Stomach (tissue), 8 donors: ENCODE measurements at regions not wholly inside any gene's neighbourhood (a gene's known extent, or its start where the extent isn't known, plus 50 kb on each side); places are given as distances from the start of the nearest gene placed in this dataset.

Experiments
- DNase-seq, 2 donors: peaks; one replicate each; pipeline versions ENCODE4 v3.0.0 to v3.0.0-alpha.2; 2013 to 2019
- H3K27ac ChIP-seq, 5 donors: fragments of 200-600 bp in 4 of 5; sonication (generic) in 4 of 5; one replicate each; pipeline ENCODE4 v1.5.1; 2013 to 2019; ENCODE audit warnings: mild to moderate bottlenecking in 1 of 5, moderate library complexity in 1 of 5
- H3K27me3 ChIP-seq, 3 donors: fragments of 200-600 bp; sonication (generic); one replicate each; pipeline ENCODE4 v1.5.1; 2017 to 2019; ENCODE audit warnings: mixed run types in 1 of 3
- H3K36me3 ChIP-seq, 4 donors: fragments of 200-600 bp; sonication (generic); 1 replicate in 3 of 4; 2 replicates in 1 of 4; pipeline ENCODE4 v1.5.1; 2016 to 2019
- H3K4me1 ChIP-seq, 4 donors: fragments of 200-600 bp; sonication (generic); one replicate each; pipeline ENCODE4 v1.5.1; 2016 to 2019
- H3K4me3 ChIP-seq, 4 donors: fragments of 200-600 bp; sonication (generic) in 3 of 4; one replicate each; pipeline ENCODE4 v1.5.1; 2016 to 2019; ENCODE audit warnings: mild to moderate bottlenecking in 1 of 4
- H3K9me3 ChIP-seq, 4 donors: fragments of 200-600 bp; sonication (generic); one replicate each; pipeline ENCODE4 v1.5.1; 2016 to 2019
- EP300 ChIP-seq: sonication (generic); formaldehyde crosslinking; IDR thresholded peaks from one replicate; pipeline ENCODE4 v1.6.1; 2017; ENCODE audit warnings: antibody characterized with exemption
- POLR2A ChIP-seq, 4 donors: fragments of 450-650 bp; IDR thresholded peaks; one replicate each; pipeline ENCODE4 v1.6.1; 2016; ENCODE audit warnings: antibody characterized with exemption in 4 of 4, control low read depth in 2 of 4, mild to moderate bottlenecking in 1 of 4, moderate library complexity in 1 of 4
- POLR2AphosphoS5 ChIP-seq, 3 donors: sonication (generic); formaldehyde crosslinking; IDR thresholded peaks; one replicate each; pipeline ENCODE4 v1.6.1; 2016; ENCODE audit warnings: antibody characterized with exemption in 3 of 3
- WGBS, 5 donors: extraction: QIAGEN DNeasy Blood & Tissue Kit in 3 of 5; methylation state at CpG; one replicate each; pipeline versions ENCODE4 v1.1.5 to v1.1.7; 2013 to 2018; 5-methylcytosine and 5-hydroxymethylcytosine counted together
- intact Hi-C: fragments of 100-400 bp; cut with DNase I; formaldehyde crosslinking; loops from one replicate; pipeline ENCODE4 v1.15.1; 2023; ENCODE audit warnings: low total_unique reads
- TF ChIP-seq, protein P1 (sequence below), 7 experiments: fragments of 450-650 bp in 4 of 7; fragments of 200-600 bp in 3 of 7; sonication (generic) in 3 of 7; IDR thresholded peaks; one replicate each; pipeline ENCODE4 v1.5.1; 2016 to 2019; ENCODE audit warnings: antibody characterized with exemption in 7 of 7, control low read depth in 2 of 7, mild to moderate bottlenecking in 1 of 7
- donor health status: healthy with polysubstance abuse.
- donor health status: Bipolar disorder and iron deficiency.
- donor health status: healthy.

DNA sequence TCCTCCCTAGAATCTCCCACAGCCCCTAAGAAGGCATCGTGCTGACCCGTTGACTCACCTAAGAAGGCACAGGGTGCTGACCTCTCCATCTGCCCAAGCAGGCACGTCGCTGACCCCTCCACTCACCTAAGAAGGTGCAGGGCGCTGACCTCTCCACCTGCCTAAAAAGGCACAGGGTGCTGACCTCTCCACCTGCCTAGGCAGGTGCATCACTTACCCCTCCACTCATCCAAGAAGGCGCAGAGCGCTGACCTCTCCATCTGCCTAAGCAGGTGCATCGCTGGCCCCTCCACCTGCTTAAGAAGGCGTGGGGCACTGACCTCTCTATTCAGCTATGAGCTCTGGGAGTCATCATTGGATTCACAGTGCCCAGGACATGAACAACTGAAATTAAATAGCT lies 54.4 kb upstream of the FCN1 start:
- TF ChIP-seq EP300 (no peak), POLR2AphosphoS5 (IDR thresholded peaks at IDR 0.05) (no peak), POLR2A (IDR thresholded peaks at IDR 0.05) (no peak)
- TF ChIP-seq, protein P1, sequence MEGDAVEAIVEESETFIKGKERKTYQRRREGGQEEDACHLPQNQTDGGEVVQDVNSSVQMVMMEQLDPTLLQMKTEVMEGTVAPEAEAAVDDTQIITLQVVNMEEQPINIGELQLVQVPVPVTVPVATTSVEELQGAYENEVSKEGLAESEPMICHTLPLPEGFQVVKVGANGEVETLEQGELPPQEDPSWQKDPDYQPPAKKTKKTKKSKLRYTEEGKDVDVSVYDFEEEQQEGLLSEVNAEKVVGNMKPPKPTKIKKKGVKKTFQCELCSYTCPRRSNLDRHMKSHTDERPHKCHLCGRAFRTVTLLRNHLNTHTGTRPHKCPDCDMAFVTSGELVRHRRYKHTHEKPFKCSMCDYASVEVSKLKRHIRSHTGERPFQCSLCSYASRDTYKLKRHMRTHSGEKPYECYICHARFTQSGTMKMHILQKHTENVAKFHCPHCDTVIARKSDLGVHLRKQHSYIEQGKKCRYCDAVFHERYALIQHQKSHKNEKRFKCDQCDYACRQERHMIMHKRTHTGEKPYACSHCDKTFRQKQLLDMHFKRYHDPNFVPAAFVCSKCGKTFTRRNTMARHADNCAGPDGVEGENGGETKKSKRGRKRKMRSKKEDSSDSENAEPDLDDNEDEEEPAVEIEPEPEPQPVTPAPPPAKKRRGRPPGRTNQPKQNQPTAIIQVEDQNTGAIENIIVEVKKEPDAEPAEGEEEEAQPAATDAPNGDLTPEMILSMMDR (IDR thresholded peaks at IDR 0.05) = no peak
- no peaks in the 10 kb centered on the region for H3K9me3 ChIP-seq
- peaks cover 0 to 51% (median 21%) of the 10 kb centered on the region in 3 donors for H3K27me3 ChIP-seq
- intact Hi-C loops = no loop called here
- no peaks in the 10 kb centered on the region for H3K4me1 ChIP-seq
- 77 to 86% (median 84%) methylated on average over 7 to 9 of the region's 9 CpGs for WGBS, 5 donors
- H3K27ac ChIP-seq = no peak overlapping the region
- H3K4me3 ChIP-seq = no peak overlapping the region
- no peaks in the 10 kb centered on the region for H3K36me3 ChIP-seq
- DNase-seq = no peak

DNA sequence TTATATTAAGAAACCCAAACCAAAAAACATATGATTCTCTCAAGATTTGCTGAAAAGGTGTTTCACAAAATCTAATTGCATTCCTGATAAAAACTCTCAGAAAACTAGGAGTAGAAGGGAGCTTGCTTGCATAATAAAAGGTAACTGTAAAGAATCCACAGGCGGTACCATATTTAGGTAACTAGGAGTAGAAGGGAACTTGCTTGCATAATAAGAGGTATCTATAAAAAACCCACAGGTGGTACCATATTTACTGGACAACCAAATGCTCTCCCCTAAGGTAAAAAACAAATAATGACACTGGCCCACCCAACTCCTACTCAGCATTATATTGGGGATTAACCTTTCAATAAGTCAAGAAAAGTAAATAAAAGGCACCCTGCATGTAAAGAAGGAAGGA lies 57.5 kb upstream of the FCN1 start:
- H3K27me3 ChIP-seq = peaks cover 0 to 26% (median 2%) of the 10 kb centered on the region in 3 donors
- TF ChIP-seq POLR2A (IDR thresholded peaks at IDR 0.05) (no peak), EP300 (no peak), POLR2AphosphoS5 (IDR thresholded peaks at IDR 0.05) (no peak)
- TF ChIP-seq, protein P1 (IDR thresholded peaks at IDR 0.05) = no peak
- WGBS, 5 donors = 40 to 85% (median 71%) methylated on average over 1 of the region's 1 CpG

DNA sequence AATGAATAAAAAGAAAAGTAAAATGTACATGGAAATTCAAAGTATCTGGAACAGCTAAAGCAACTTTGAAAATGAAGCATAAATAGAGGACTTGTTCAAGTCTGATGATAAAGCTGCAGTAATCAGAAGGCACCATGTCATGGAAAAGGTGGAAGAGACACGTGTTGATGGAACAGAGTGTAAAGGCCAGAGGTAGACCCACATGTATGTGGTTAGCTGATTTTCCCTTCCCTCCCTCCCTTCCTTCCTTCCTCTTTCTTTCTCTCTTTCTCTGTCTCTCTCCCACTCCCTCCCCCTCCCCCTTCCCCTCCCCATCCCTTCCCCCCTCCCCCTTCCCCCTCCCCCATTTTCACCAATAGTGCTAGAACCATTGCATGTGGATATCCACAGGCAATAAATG lies 58.7 kb upstream of the FCN1 start:
- H3K9me3 ChIP-seq = no peaks in the 10 kb centered on the region
- TF ChIP-seq EP300 = no peak
- TF ChIP-seq POLR2A (IDR thresholded peaks at IDR 0.05) = no peak
- no peak for TF ChIP-seq POLR2AphosphoS5 (IDR thresholded peaks at IDR 0.05)
- TF ChIP-seq, protein P1 (IDR thresholded peaks at IDR 0.05) = no peak
- intact Hi-C loops = no loop called here
- H3K36me3 ChIP-seq = no peaks in the 10 kb centered on the region
- H3K4me1 ChIP-seq = no peaks in the 10 kb centered on the region
- WGBS, 5 donors = 29 to 47% (median 33%) methylated on average over 1 of the region's 1 CpG
- peaks cover 0 to 19% (median 2%) of the 10 kb centered on the region in 3 donors for H3K27me3 ChIP-seq
- H3K4me3 ChIP-seq = no peak overlapping the region
- DNase-seq = no peak
- H3K27ac ChIP-seq = no peak overlapping the region

More for the DNA sequence above, 57.5 kb upstream of the FCN1 start:
- no peak for DNase-seq
- H3K9me3 ChIP-seq = no peaks in the 10 kb centered on the region
- intact Hi-C loops = no loop called here
- H3K4me1 ChIP-seq = no peaks in the 10 kb centered on the region
- no peak overlapping the region for H3K27ac ChIP-seq
- no peaks in the 10 kb centered on the region for H3K36me3 ChIP-seq
- no peak overlapping the region for H3K4me3 ChIP-seq

DNA sequence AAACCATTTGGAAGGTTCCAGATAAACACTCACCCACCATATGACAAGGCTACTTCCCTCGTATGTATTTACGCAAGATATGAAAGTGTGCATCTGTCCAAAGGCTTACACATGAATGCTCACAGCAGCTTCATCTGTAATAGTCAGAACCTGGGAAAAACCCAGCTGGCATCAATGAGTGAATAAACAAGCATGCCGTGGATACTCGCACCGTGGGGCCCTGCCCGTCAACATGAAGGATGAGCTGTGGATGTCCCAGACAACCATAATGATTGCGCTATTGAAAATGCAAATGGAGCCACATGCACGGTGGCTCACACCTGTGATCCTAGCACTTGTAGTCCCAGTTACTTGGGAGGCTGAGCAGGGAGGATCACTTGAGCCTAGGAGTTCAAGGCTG lies 60.6 kb upstream of the FCN1 start:
- peak in 1 of 2 donors; percentile 29 for DNase-seq

More for the DNA sequence above, 60.6 kb upstream of the FCN1 start:
- Histone ChIP-seq H3K9me3 (no peaks in the 10 kb centered on the region), H3K36me3 (no peaks in the 10 kb centered on the region), H3K27me3 (peaks cover 0 to 24% (median 0%) of the 10 kb centered on the region in 3 donors), H3K4me3 (no peak overlapping the region), H3K27ac (no peak overlapping the region), H3K4me1 (no peaks in the 10 kb centered on the region)
- intact Hi-C loops = no loop called here
- 74 to 78% (median 77%) methylated on average over 8 of the region's 8 CpGs for WGBS, 5 donors
- TF ChIP-seq, protein P1 (IDR thresholded peaks at IDR 0.05) = no peak
- TF ChIP-seq EP300 = no peak
